NCI-H2196 treated with DMSO at 0.1 percent for 48 hours (cell line): ENCODE measurements at regions not wholly inside any gene's neighbourhood (a gene's known extent, or its start where the extent isn't known, plus 50 kb on each side); places are given as distances from the start of the nearest gene placed in this dataset.
"Not testable (repeated sequence)": the region's sequence is repeated elsewhere in the genome, so short reads cannot be mapped to it uniquely, and the experiment has no call there.

Experiments used
- DNase-seq: peaks from one replicate; lab custom pipeline; 2025; ENCODE audit not compliant: unreplicated experiment; lab: John Stamatoyannopoulos, UW

DNA sequence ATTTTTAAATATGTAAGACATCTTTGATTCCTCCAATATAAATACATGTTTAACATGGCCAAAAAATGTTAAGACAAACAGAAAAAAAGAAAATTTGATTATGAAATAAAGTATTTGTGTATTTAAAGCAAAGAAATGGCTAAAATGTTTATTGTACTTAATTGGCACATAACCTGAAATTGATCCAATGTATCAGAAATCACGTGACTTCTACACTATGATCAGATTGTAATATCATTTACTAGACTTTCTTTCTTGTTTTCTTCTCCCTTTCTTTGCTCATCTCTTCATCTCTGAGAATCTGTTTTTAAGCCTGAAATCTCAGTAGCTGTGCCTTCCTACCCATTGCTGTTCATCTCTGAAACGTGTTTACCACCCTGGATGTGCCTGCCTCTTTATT lies 420.3 kb downstream of the RSL24D1 start:
- DNase-seq = no peak

DNA sequence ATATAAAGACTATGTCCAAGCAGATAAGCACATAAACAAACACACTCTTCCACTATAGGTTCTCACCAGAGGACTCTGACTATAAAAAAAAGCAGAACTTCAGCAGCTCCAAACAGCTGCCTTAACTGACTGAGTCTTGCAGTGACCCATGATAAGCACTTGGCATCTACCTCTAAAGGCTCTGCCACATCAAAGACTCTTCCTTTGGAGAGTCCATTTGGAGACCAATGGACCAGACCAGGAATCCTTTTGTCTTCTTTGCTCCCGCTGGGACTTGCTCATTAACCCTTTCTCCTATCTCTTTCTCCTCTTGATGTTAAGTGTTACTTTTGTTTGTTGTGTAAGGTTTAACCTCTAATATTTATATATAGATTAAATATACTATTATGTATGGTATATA lies 424.1 kb downstream of the RSL24D1 start:
- DNase-seq = no peak

DNA sequence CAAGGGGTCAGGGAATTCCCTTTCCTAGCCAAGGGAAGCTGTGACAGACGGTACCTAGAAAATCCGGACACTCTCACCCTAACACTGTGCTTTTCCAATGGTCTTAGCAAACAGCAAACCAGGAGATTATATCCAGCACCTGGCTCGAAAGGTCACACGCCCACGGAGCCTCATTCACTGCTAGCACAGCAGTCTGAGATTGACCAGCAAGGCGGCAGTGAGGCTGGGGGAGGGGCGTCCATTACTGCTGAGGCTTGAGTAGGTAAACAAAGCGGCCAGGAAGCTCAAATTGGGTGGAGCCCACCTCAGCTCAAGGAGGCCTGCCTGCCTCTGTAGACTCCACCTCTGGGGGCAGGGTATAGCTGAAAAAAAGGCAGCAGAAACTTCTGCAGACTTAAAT lies 447.3 kb downstream of the RSL24D1 start:
- not testable (repeated sequence) for DNase-seq

DNA sequence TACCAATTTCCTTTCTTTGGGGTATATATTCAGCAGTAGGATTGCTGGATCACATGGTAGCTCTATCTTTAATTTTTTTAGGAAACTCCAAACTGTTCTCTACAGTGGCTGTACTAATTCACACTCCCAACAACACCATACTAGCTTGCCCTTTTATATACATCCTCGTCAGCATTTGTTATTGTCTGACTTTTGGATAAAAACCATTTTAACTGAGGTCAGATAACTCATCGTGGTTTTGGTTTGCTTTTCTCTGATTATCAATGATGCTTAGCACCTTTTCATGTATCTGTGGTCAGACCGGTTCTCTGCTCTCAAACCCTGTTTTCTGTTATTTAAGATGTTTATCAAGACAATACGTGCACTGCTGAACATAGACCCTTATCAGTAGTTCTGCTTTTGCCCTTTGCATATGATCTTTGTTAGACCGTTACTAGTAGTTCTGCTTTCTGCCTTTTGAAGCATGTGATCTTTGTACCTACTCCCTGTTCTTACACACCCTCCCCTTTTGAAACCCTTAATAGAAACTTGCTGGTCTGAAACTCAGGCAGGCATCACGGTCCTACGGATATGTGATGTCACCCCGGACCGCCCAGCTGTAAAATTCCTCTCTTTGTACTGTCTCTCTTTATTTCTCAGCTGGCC lies 474.3 kb downstream of the RSL24D1 start:
- no peak for DNase-seq

DNA sequence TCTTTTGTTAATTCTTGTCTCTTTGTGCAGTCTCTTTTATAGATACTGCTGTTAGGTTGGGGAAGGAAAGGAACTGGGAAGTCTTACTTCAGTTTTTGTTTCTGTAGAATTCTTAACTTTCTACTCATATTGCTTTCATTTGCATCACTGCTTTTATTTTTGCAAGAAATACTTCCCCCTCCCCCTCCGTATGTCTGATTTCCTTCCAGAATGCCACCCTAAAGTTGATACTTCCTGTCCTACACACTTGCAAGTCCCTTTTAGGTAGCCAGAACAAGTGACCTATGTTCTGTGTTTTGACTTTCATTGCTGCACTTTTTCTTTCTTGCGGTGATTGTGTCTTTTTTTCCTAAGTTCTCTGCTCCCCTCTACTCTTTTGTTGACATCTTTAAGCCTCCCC lies 477.4 kb downstream of the RSL24D1 start:
- no peak for DNase-seq

DNA sequence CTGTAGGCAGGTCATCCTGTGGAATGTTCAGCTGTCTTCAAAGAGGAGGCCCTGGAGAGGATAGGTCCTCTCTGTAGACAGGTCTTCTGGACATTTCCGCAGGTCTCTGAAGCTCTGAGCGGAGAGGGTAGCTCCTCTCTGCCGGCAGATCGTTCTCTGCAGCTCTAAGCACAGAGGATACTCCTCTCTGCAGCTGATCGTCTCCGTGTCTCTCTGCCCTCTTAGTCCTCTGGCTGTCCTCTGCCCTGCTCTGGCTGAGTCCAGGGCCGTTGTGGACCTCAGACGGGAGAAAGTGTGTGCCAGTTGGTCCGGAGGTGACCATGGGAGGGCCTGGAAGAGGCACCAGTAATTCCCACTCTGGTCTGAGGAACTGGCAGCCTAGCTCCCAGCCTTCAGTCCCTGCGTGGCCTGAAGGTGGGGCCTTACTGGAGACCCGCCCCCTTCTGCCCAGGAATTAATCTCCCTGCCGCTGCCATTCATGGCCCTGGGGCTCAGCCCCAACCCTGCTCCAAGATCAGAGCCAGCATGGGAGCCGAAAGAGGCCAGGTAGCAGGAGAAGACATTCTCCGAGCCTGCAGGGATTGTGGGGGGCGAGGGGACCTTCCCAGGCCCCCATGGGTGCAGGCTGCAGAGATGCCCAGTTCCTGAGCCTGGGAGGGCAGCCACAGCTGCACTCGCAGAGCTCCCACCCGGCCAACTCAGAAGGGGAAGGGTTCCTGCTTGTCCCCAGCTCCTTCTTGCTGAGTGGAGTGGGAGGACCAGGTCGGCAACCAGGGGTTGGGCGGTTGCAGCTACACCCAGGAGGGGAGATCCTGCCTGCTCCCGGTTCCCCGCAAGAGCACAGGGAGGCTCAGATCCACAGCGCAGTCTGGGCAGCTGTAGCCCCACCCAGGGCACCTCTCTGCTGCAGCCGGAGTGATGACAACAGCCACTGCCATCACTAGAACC lies 488.7 kb downstream of the RSL24D1 start:
- no peak for DNase-seq

DNA sequence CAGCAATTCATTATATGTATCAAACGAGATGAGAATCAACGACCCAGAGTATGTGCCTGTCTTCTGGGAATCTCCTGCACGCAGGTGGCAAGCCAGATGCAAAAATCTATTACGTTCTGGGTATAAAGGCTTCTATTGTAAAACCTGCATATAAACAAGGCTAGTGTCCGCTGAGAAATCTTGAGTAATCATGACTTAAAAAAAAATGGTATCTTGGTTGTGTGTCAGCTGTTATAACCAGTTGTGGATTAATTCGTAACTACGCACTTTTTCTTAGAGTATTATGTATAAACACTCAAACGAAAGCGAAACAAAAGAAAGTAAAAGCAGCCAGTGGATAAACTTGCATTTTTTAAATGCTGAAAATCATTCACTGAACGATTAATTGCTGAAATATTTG lies 509.1 kb downstream of the RSL24D1 start:
- DNase-seq = no peak
